ENCODE measurements at regions not wholly inside any gene's neighbourhood (a gene's known extent, or its start where the extent isn't known, plus 50 kb on each side); places are given as distances from the start of the nearest gene placed in this dataset.

- no peak for TF ChIP-seq ZNF114 (tag by site-specific recombination; IDR thresholded peaks at IDR 0.05)
- TF ChIP-seq ZNF510 (tag by site-specific recombination; IDR thresholded peaks at IDR 0.05; ENCODE audit: insufficient replicate concordance) = no peak
- TF ChIP-seq SCRT2 (tag by site-specific recombination; IDR thresholded peaks at IDR 0.05) = no peak
- TF ChIP-seq GLIS1 (tag by site-specific recombination; IDR thresholded peaks at IDR 0.05) = peak; percentile 97
- no peak for TF ChIP-seq ZNF19 (tag by site-specific recombination; IDR thresholded peaks at IDR 0.05; ENCODE audit: low read depth)
- no peak for TF ChIP-seq ZXDB (tag by site-specific recombination; IDR thresholded peaks at IDR 0.05)
- TF ChIP-seq, protein P1, sequence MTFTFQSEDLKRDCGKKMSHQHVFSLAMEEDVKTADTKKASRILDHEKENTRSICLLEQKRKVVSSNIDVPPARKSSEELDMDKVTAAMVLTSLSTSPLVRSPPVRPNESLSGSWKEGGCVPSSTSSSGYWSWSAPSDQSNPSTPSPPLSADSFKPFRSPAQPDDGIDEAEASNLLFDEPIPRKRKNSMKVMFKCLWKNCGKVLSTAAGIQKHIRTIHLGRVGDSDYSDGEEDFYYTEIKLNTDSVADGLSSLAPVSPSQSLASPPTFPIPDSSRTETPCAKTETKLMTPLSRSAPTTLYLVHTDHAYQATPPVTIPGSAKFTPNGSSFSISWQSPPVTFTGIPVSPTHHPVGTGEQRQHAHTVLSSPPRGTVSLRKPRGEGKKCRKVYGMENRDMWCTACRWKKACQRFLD (tag by site-specific recombination; IDR thresholded peaks at IDR 0.05) = no peak
- 0 out of 2 replicates have a peak, but pooled peaks have one; percentile 14 for TF ChIP-seq CTCF (tag by site-specific recombination; IDR thresholded peaks at IDR 0.05)
- TF ChIP-seq SP2 (tag by site-specific recombination; IDR thresholded peaks at IDR 0.05) = no peak
- TF ChIP-seq ZNF112 (tag by site-specific recombination; IDR thresholded peaks at IDR 0.05) = no peak
- TF ChIP-seq SCRT1 (tag by site-specific recombination; IDR thresholded peaks at IDR 0.05; ENCODE audit: borderline replicate concordance) = no peak
- no peak for TF ChIP-seq ZNF391 (tag by site-specific recombination; IDR thresholded peaks at IDR 0.05; ENCODE audit: borderline replicate concordance, low read depth)
- TF ChIP-seq ZNF202 (tag by site-specific recombination; IDR thresholded peaks at IDR 0.05; ENCODE audit: borderline replicate concordance) = no peak
- no peak for TF ChIP-seq ZFP41 (tag by site-specific recombination; IDR thresholded peaks at IDR 0.05; ENCODE audit: borderline replicate concordance)
- no peak for TF ChIP-seq MYNN (tag by site-specific recombination; IDR thresholded peaks at IDR 0.05; ENCODE audit: borderline replicate concordance)
- TF ChIP-seq ZNF658 (tag by site-specific recombination; IDR thresholded peaks at IDR 0.05) = no peak
- TF ChIP-seq ZNF24 (tag by site-specific recombination; IDR thresholded peaks at IDR 0.05) = no peak
- no peak for TF ChIP-seq ZNF37A (tag by site-specific recombination; IDR thresholded peaks at IDR 0.05)
- TF ChIP-seq ZNF521 (tag by site-specific recombination; IDR thresholded peaks at IDR 0.05) = no peak
- TF ChIP-seq RBAK (tag by site-specific recombination; IDR thresholded peaks at IDR 0.05) = no peak
- TF ChIP-seq EGR2 (tag by site-specific recombination; IDR thresholded peaks at IDR 0.05; ENCODE audit: low read depth) = 0 out of 2 replicates have a peak, but pooled peaks have one; percentile 18
- TF ChIP-seq ZNF138 (tag by site-specific recombination; IDR thresholded peaks at IDR 0.05; ENCODE audit: borderline replicate concordance) = no peak
- no peak for TF ChIP-seq ZFP3 (tag by site-specific recombination; IDR thresholded peaks at IDR 0.05; ENCODE audit: low read depth)
- TF ChIP-seq, protein P2, sequence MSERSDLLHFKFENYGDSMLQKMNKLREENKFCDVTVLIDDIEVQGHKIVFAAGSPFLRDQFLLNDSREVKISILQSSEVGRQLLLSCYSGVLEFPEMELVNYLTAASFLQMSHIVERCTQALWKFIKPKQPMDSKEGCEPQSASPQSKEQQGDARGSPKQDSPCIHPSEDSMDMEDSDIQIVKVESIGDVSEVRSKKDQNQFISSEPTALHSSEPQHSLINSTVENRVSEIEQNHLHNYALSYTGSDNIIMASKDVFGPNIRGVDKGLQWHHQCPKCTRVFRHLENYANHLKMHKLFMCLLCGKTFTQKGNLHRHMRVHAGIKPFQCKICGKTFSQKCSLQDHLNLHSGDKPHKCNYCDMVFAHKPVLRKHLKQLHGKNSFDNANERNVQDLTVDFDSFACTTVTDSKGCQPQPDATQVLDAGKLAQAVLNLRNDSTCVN (tag by site-specific recombination; optimal IDR thresholded peaks at IDR 0.05) = no peak
- TF ChIP-seq, protein P3, sequence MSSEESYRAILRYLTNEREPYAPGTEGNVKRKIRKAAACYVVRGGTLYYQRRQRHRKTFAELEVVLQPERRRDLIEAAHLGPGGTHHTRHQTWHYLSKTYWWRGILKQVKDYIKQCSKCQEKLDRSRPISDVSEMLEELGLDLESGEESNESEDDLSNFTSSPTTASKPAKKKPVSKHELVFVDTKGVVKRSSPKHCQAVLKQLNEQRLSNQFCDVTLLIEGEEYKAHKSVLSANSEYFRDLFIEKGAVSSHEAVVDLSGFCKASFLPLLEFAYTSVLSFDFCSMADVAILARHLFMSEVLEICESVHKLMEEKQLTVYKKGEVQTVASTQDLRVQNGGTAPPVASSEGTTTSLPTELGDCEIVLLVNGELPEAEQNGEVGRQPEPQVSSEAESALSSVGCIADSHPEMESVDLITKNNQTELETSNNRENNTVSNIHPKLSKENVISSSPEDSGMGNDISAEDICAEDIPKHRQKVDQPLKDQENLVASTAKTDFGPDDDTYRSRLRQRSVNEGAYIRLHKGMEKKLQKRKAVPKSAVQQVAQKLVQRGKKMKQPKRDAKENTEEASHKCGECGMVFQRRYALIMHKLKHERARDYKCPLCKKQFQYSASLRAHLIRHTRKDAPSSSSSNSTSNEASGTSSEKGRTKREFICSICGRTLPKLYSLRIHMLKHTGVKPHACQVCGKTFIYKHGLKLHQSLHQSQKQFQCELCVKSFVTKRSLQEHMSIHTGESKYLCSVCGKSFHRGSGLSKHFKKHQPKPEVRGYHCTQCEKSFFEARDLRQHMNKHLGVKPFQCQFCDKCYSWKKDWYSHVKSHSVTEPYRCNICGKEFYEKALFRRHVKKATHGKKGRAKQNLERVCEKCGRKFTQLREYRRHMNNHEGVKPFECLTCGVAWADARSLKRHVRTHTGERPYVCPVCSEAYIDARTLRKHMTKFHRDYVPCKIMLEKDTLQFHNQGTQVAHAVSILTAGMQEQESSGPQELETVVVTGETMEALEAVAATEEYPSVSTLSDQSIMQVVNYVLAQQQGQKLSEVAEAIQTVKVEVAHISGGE (tag by site-specific recombination; conservative IDR thresholded peaks at IDR 0.05; ENCODE audit: low read depth) = no peak
- no peak for TF ChIP-seq ZNF549 (tag by site-specific recombination; IDR thresholded peaks at IDR 0.05)
- TF ChIP-seq ZNF610 (tag by site-specific recombination; IDR thresholded peaks at IDR 0.05; ENCODE audit: borderline replicate concordance) = no peak
- TF ChIP-seq REST (tag by site-specific recombination; IDR thresholded peaks at IDR 0.05) = no peak
- no peak for TF ChIP-seq ZNF529 (tag by site-specific recombination; IDR thresholded peaks at IDR 0.05; ENCODE audit: insufficient replicate concordance)
These were observed 61.5 kb downstream of the RPUSD4 start (continued) for GRCh38 chr11:126149759-126150625.

All from HEK293 (cell line).